HL-60 (cell line): ENCODE measurements at regions not wholly inside any gene's neighbourhood (a gene's known extent, or its start where the extent isn't known, plus 50 kb on each side); places are given as distances from the start of the nearest gene placed in this dataset.

Experiments used
- CTCF ChIP-seq: IDR thresholded peaks from one replicate; pipeline ENCODE4 v1.5.1; 2011; ENCODE audit warnings: low read length, control low read depth, inconsistent platforms; ENCODE audit not compliant: insufficient read depth
- POLR2AphosphoS5 ChIP-seq: IDR thresholded peaks from 2 replicates; pipeline ENCODE4 v1.6.1; 2012; ENCODE audit warnings: low read depth

- TF ChIP-seq CTCF (no peak), POLR2AphosphoS5 (no peak)
These were observed 135.5 kb upstream of the PRLR start for GRCh38 chr5:35365758-35366157.
